HG02885 (cell line): ENCODE measurements at regions not wholly inside any gene's neighbourhood (a gene's known extent, or its start where the extent isn't known, plus 50 kb on each side); places are given as distances from the start of the nearest gene placed in this dataset.
"Not testable (repeated sequence)": the region's sequence is repeated elsewhere in the genome, so short reads cannot be mapped to it uniquely, and the experiment has no call there.

ENCODE experiments used
- ATAC-seq: cut with Tn5 transposase; IDR thresholded peaks from one replicate; pipeline ENCODE4 v1.9.1; 2021; ENCODE audit warnings: mild to moderate bottlenecking; ENCODE audit not compliant: unreplicated experiment, poor library complexity

- ATAC-seq, result peak; percentile 91
Measured at GRCh38 chr4:147139455-147140198, 194.0 kb upstream of the TTC29 start.

GRCh38 chr4:147151763-147152162 is 206.1 kb upstream of the TTC29 start:
- no peak for ATAC-seq

GRCh38 chr4:147157860-147158701 is 212.4 kb upstream of the TTC29 start:
- ATAC-seq, result no peak

GRCh38 chr4:147160908-147161513 is 215.3 kb upstream of the TTC29 start:
- peak; percentile 92 for ATAC-seq

- ATAC-seq, result no peak
Measured at GRCh38 chr4:147163311-147163710, 217.6 kb upstream of the TTC29 start.

- ATAC-seq, result not testable (repeated sequence)
Measured at GRCh38 chr4:147168200-147168599, 222.5 kb upstream of the TTC29 start.

GRCh38 chr4:147173322-147173721 is 227.7 kb upstream of the TTC29 start:
- ATAC-seq, result no peak

GRCh38 chr4:147173797-147174432 is 228.3 kb upstream of the TTC29 start:
- no peak for ATAC-seq

GRCh38 chr4:147174591-147174990 is 228.9 kb upstream of the TTC29 start:
- no peak for ATAC-seq

- ATAC-seq, result no peak
Measured at GRCh38 chr4:147175460-147176025, 229.9 kb upstream of the TTC29 start.

- no peak for ATAC-seq
Measured at GRCh38 chr4:147182041-147182440, 236.4 kb upstream of the TTC29 start.

- no peak for ATAC-seq
Measured at GRCh38 chr4:147192679-147193078, 247.0 kb upstream of the TTC29 start.

- no peak for ATAC-seq
Measured at GRCh38 chr4:147194114-147194513, 248.4 kb upstream of the TTC29 start.

- no peak for ATAC-seq
Measured at GRCh38 chr4:147194604-147195003, 248.9 kb upstream of the TTC29 start.

- ATAC-seq, result no peak
Measured at GRCh38 chr4:147195386-147195785, 249.7 kb upstream of the TTC29 start.

- ATAC-seq, result no peak
Measured at GRCh38 chr4:147198411-147199051, 252.9 kb upstream of the TTC29 start.

- no peak for ATAC-seq
Measured at GRCh38 chr4:147201016-147201415, 255.4 kb upstream of the TTC29 start.

GRCh38 chr4:147206807-147207206 is 261.1 kb upstream of the TTC29 start:
- no peak for ATAC-seq

- ATAC-seq, result no peak
Measured at GRCh38 chr4:147207911-147208310, 262.2 kb upstream of the TTC29 start.

GRCh38 chr4:147217655-147218054 is 263.2 kb upstream of the EDNRA start:
- no peak for ATAC-seq
